Mesothelial cell of epicardium (in vitro differentiated cells): ENCODE measurements at regions not wholly inside any gene's neighbourhood (a gene's known extent, or its start where the extent isn't known, plus 50 kb on each side); places are given as distances from the start of the nearest gene placed in this dataset.

Source experiments
- DNase-seq, 2 experiments: peaks; one replicate each; pipeline ENCODE4 v3.0.0; 2021; ENCODE audit warnings: low spot score in 2 of 2; ENCODE audit not compliant: unreplicated experiment in 2 of 2
- H3K27ac Mint-ChIP-seq: 2 replicates; pipeline ENCODE4 v1.8.0; 2021; ENCODE audit warnings: mixed read lengths
- H3K27me3 Mint-ChIP-seq: 2 replicates; pipeline ENCODE4 v1.8.0; 2021; ENCODE audit warnings: low read depth, mixed read lengths
- H3K36me3 Mint-ChIP-seq: 2 replicates; pipeline ENCODE4 v1.8.0; 2021; ENCODE audit warnings: mixed read lengths
- H3K4me1 Mint-ChIP-seq: 2 replicates; pipeline ENCODE4 v1.8.0; 2021; ENCODE audit warnings: mixed read lengths
- H3K4me3 Mint-ChIP-seq: 2 replicates; pipeline ENCODE4 v1.8.0; 2021; ENCODE audit warnings: mild to moderate bottlenecking, moderate library complexity, mixed read lengths
- H3K9me3 Mint-ChIP-seq: 2 replicates; pipeline ENCODE4 v1.8.0; 2021; ENCODE audit warnings: mixed read lengths
- CTCF ChIP-seq: fragments of 200-600 bp; sonication (generic); IDR thresholded peaks from one replicate; pipeline ENCODE4 v1.5.0; 2021; ENCODE audit warnings: antibody characterized with exemption; ENCODE audit not compliant: unreplicated experiment

- peaks cover 39% of the 10 kb centered on the region for H3K27me3 Mint-ChIP-seq
- H3K9me3 Mint-ChIP-seq: peaks cover 13% of the 10 kb centered on the region
- DNase-seq: no peak
- no peaks in the 10 kb centered on the region for H3K36me3 Mint-ChIP-seq
- H3K4me1 Mint-ChIP-seq: no peaks in the 10 kb centered on the region
- no peak overlapping the region for H3K4me3 Mint-ChIP-seq
- no peak overlapping the region for H3K27ac Mint-ChIP-seq
- no peak for TF ChIP-seq CTCF
These were observed 130.0 kb downstream of the CDH26 start for GRCh38 chr20:60088236-60088635.

GRCh38 chr20:60090631-60091030 lies 132.4 kb downstream of the CDH26 start:
- Mint-ChIP-seq H3K36me3 (no peaks in the 10 kb centered on the region), H3K27ac (no peak overlapping the region), H3K4me1 (no peaks in the 10 kb centered on the region), H3K4me3 (no peak overlapping the region), H3K27me3 (peaks cover 20% of the 10 kb centered on the region), H3K9me3 (peaks cover 25% of the 10 kb centered on the region)
- no peak for TF ChIP-seq CTCF
- DNase-seq: no peak

- H3K27ac Mint-ChIP-seq: no peak overlapping the region
- no peak for DNase-seq
- H3K27me3 Mint-ChIP-seq: peaks cover 14% of the 10 kb centered on the region
- H3K4me3 Mint-ChIP-seq: no peak overlapping the region
- H3K9me3 Mint-ChIP-seq: peaks cover 25% of the 10 kb centered on the region
- TF ChIP-seq CTCF: no peak
- H3K36me3 Mint-ChIP-seq: no peaks in the 10 kb centered on the region
- H3K4me1 Mint-ChIP-seq: no peaks in the 10 kb centered on the region
These were observed 133.1 kb downstream of the CDH26 start for GRCh38 chr20:60091305-60091704.

GRCh38 chr20:60091861-60092260 lies 133.6 kb downstream of the CDH26 start:
- Mint-ChIP-seq H3K27ac (no peak overlapping the region), H3K4me1 (no peaks in the 10 kb centered on the region), H3K4me3 (no peak overlapping the region), H3K36me3 (no peaks in the 10 kb centered on the region), H3K27me3 (peaks cover 10% of the 10 kb centered on the region), H3K9me3 (peaks cover 27% of the 10 kb centered on the region)
- no peak for TF ChIP-seq CTCF
- DNase-seq: no peak

GRCh38 chr20:60092729-60093128 lies 134.5 kb downstream of the CDH26 start:
- Mint-ChIP-seq H3K27me3 (peaks cover 10% of the 10 kb centered on the region), H3K9me3 (peaks cover 33% of the 10 kb centered on the region), H3K4me1 (no peaks in the 10 kb centered on the region), H3K27ac (no peak overlapping the region), H3K4me3 (no peak overlapping the region), H3K36me3 (no peaks in the 10 kb centered on the region)
- no peak for TF ChIP-seq CTCF
- no peak for DNase-seq

- peaks cover 2% of the 10 kb centered on the region for H3K27me3 Mint-ChIP-seq
- no peaks in the 10 kb centered on the region for H3K4me1 Mint-ChIP-seq
- DNase-seq: no peak
- no peaks in the 10 kb centered on the region for H3K36me3 Mint-ChIP-seq
- H3K27ac Mint-ChIP-seq: no peak overlapping the region
- no peak overlapping the region for H3K4me3 Mint-ChIP-seq
- H3K9me3 Mint-ChIP-seq: peaks cover 43% of the 10 kb centered on the region
- TF ChIP-seq CTCF: no peak
These were observed 137.2 kb downstream of the CDH26 start for GRCh38 chr20:60095456-60095855.
